SH-SY5Y (cell line): ENCODE measurements at regions not wholly inside any gene's neighbourhood (a gene's known extent, or its start where the extent isn't known, plus 50 kb on each side); places are given as distances from the start of the nearest gene placed in this dataset.

Experiments
- GATA2 ChIP-seq: IDR thresholded peaks from 2 replicates; pipeline ENCODE4 v1.6.1; 2011; ENCODE audit warnings: mild to moderate bottlenecking, low read depth, low read length
- GATA3 ChIP-seq: IDR thresholded peaks from 2 replicates; pipeline ENCODE4 v1.6.1; 2011; ENCODE audit warnings: low read depth, mild to moderate bottlenecking, low read length, moderate library complexity

DNA sequence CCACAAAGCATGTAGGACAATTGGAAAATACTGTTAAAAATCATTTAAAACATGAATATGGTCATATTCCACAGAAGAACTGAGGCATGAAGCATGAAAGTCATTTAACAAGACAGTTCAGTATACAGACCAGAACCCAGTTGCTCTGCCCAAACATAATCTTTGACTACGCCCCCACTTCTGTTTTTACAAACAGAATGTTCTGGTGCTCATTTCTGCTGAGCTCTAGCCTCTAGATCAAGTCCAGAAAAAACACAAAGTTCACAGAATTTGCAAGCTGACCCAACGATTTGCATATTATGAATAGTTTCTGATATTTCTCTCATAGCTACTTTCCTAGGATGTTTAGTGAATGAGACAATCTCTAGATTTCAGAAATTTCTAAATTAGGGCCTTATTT, 424.9 kb downstream of the PID1 start:
- TF ChIP-seq GATA3 (no peak), GATA2 (no peak)
